IMR-90 (cell line): ENCODE measurements at regions not wholly inside any gene's neighbourhood (a gene's known extent, or its start where the extent isn't known, plus 50 kb on each side); places are given as distances from the start of the nearest gene placed in this dataset.

Experiments
- ATAC-seq: fragments of 200-7000 bp; cut with Tn5 transposase; 2 replicates; pipeline ENCODE4 v1.9.1; 2020; ENCODE audit warnings: low read depth, mild to moderate bottlenecking, moderate library complexity
- BruUV-seq: library from RNA; stranded (reverse); fragments of 400-500 nt; replicated peaks from 2 replicates; lab custom pipeline; 2021; lab: Mats Ljungman, UMichigan
- CTCF ChIA-PET: fragments of 300-600 bp; formaldehyde crosslinking; extraction: SDS; loops from one replicate; lab custom pipeline; 2021; ENCODE audit warnings: antibody characterized with exemption; lab: Yijun Ruan, JAX
- POLR2A ChIA-PET: fragments of 300-600 bp; sonication (Branson Sonifier 250); formaldehyde crosslinking; loops from one replicate; lab custom pipeline; 2022; ENCODE audit warnings: antibody characterized with exemption; ENCODE audit not compliant: unreplicated experiment; lab: Charles Lee
- DNase-seq: peaks from one replicate; pipeline ENCODE4 v3.0.0; 2013
- H2AFZ ChIP-seq: replicated peaks from 2 replicates; pipeline ENCODE3; 2013; ENCODE audit warnings: low read length, mild to moderate bottlenecking; ENCODE audit not compliant: poor library complexity
- H2AK5ac ChIP-seq: 2 replicates; pipeline ENCODE4 v1.6.1; 2013; ENCODE audit warnings: low read depth, low read length, inconsistent platforms
- H2AK9ac ChIP-seq: replicated peaks from 2 replicates; pipeline ENCODE3; 2013; ENCODE audit warnings: mild to moderate bottlenecking, low read depth, low read length, moderate library complexity; ENCODE audit not compliant: poor library complexity
- H2BK120ac ChIP-seq: 2 replicates; pipeline ENCODE4 v1.6.1; 2013; ENCODE audit warnings: low read depth, low read length, inconsistent platforms
- H2BK15ac ChIP-seq: 3 replicates; pipeline ENCODE4 v1.6.1; 2013; ENCODE audit warnings: low read depth, low read length, inconsistent platforms
- H2BK20ac ChIP-seq: 2 replicates; pipeline ENCODE4 v1.6.1; 2013; ENCODE audit warnings: low read depth, mild to moderate bottlenecking, inconsistent platforms, low read length, moderate library complexity
- H2BK5ac ChIP-seq: 2 replicates; pipeline ENCODE4 v1.6.1; 2013; ENCODE audit warnings: mild to moderate bottlenecking, low read depth, low read length, inconsistent platforms; ENCODE audit not compliant: poor library complexity, severe bottlenecking
- H3K14ac ChIP-seq: replicated peaks from 2 replicates; pipeline ENCODE4 v1.6.1; 2013; ENCODE audit warnings: low read depth, low read length, inconsistent platforms
- H3K18ac ChIP-seq: 2 replicates; pipeline ENCODE4 v1.6.1; 2013; ENCODE audit warnings: low read depth, low read length, control low read depth
- H3K23ac ChIP-seq: 2 replicates; pipeline ENCODE4 v1.6.1; 2013; ENCODE audit warnings: low read depth, low read length, inconsistent platforms
- H3K27ac ChIP-seq: 2 replicates; pipeline ENCODE4 v1.5.1; 2013; ENCODE audit warnings: mild to moderate bottlenecking, control low read depth, low read length; ENCODE audit not compliant: insufficient read depth
- H3K27me3 ChIP-seq: 2 replicates; pipeline ENCODE4 v1.6.1; 2013; ENCODE audit warnings: low read length; ENCODE audit not compliant: control insufficient read depth, insufficient read depth
- H3K36me3 ChIP-seq: 2 replicates; pipeline ENCODE4 v1.6.1; 2013; ENCODE audit warnings: low read length, mixed read lengths; ENCODE audit not compliant: control insufficient read depth, insufficient read depth
- H3K4ac ChIP-seq: 2 replicates; pipeline ENCODE4 v1.6.1; 2013; ENCODE audit warnings: low read depth, low read length, inconsistent platforms
- H3K4me1 ChIP-seq: 2 replicates; pipeline ENCODE4 v1.6.1; 2013; ENCODE audit warnings: low read length, mixed read lengths; ENCODE audit not compliant: control insufficient read depth, insufficient read depth
- H3K4me2 ChIP-seq: 2 replicates; pipeline ENCODE4 v1.6.1; 2013; ENCODE audit warnings: low read depth, mild to moderate bottlenecking, control low read depth, low read length, moderate library complexity
- H3K4me3 ChIP-seq: 2 replicates; pipeline ENCODE4 v1.5.1; 2013; ENCODE audit warnings: low read depth, mild to moderate bottlenecking, control low read depth, low read length, moderate library complexity; ENCODE audit not compliant: insufficient read depth
- H3K56ac ChIP-seq: 2 replicates; pipeline ENCODE4 v1.6.1; 2013; ENCODE audit warnings: low read length, inconsistent platforms; ENCODE audit not compliant: insufficient read depth; ENCODE audit errors: extremely low read depth
- H3K79me1 ChIP-seq, 2 experiments: 2 replicates each; pipeline ENCODE4 v1.6.1; 2013; ENCODE audit warnings: low read length in 2 of 2, inconsistent platforms in 1 of 2, low read depth in 1 of 2
- H3K9ac ChIP-seq: 2 replicates; pipeline ENCODE4 v1.6.1; 2013; ENCODE audit warnings: low read depth, low read length, control low read depth
- H3K9me1 ChIP-seq: 2 replicates; pipeline ENCODE4 v1.6.1; 2013; ENCODE audit warnings: low read length, inconsistent platforms; ENCODE audit not compliant: insufficient read depth
- H3K9me3 ChIP-seq: 2 replicates; pipeline ENCODE4 v1.6.1; 2013; ENCODE audit warnings: low read length; ENCODE audit not compliant: control insufficient read depth, insufficient read depth
- H4K20me1 ChIP-seq: 2 replicates; pipeline ENCODE4 v1.6.1; 2013; ENCODE audit warnings: low read length, inconsistent platforms; ENCODE audit not compliant: insufficient read depth
- H4K5ac ChIP-seq: 2 replicates; pipeline ENCODE4 v1.6.1; 2013; ENCODE audit warnings: mild to moderate bottlenecking, low read depth, low read length, control low read depth
- H4K8ac ChIP-seq, 2 experiments: 2 replicates each; pipeline ENCODE4 v1.6.1; 2013; ENCODE audit warnings: low read depth in 2 of 2, low read length in 2 of 2, control low read depth in 1 of 2, inconsistent platforms in 1 of 2
- H4K91ac ChIP-seq: 2 replicates; pipeline ENCODE4 v1.6.1; 2013; ENCODE audit warnings: low read depth, low read length, inconsistent platforms; ENCODE audit not compliant: insufficient read depth
- BHLHE40 ChIP-seq: fragments of 150-350 bp; IDR thresholded peaks from 2 replicates; pipeline ENCODE4 v1.6.1; 2016; ENCODE audit warnings: mild to moderate bottlenecking, low read depth, low read length
- CEBPB ChIP-seq: IDR thresholded peaks from 2 replicates; pipeline ENCODE4 v1.6.1; 2012; ENCODE audit warnings: low read depth, low read length, improper control_type of control experiment
- CTCF ChIP-seq: conservative IDR thresholded peaks from 2 replicates; pipeline ENCODE4 v1.5.1; 2012; ENCODE audit warnings: mild to moderate bottlenecking, low read depth, low read length, improper control_type of control experiment
- ELK1 ChIP-seq: fragments of 150-350 bp; IDR thresholded peaks from 2 replicates; pipeline ENCODE4 v1.6.1; 2016; ENCODE audit warnings: low read depth, mild to moderate bottlenecking, low read length, moderate library complexity, borderline replicate concordance
- MAFK ChIP-seq: IDR thresholded peaks from 2 replicates; pipeline ENCODE4 v1.6.1; 2012; ENCODE audit warnings: low read depth, low read length, improper control_type of control experiment
- MAZ ChIP-seq: IDR thresholded peaks from 2 replicates; pipeline ENCODE4 v1.6.1; 2012; ENCODE audit warnings: low read depth, mild to moderate bottlenecking, low read length, improper control_type of control experiment, moderate library complexity, borderline replicate concordance
- MXI1 ChIP-seq: IDR thresholded peaks from 2 replicates; pipeline ENCODE4 v1.6.1; 2012; ENCODE audit warnings: low read depth, mild to moderate bottlenecking, low read length, moderate library complexity, borderline replicate concordance
- RAD21 ChIP-seq: IDR thresholded peaks from 2 replicates; pipeline ENCODE4 v1.6.1; 2012; ENCODE audit warnings: low read length, improper control_type of control experiment
- SMC3 ChIP-seq: fragments of 150-350 bp; IDR thresholded peaks from 2 replicates; pipeline ENCODE4 v1.6.1; 2016; ENCODE audit warnings: low read depth, mild to moderate bottlenecking, antibody characterized with exemption, low read length, moderate library complexity
- WGBS, 2 experiments: methylation state at CpG; one replicate each; pipeline versions ENCODE4 v1.1.5 to v1.1.7; 2013; ENCODE audit warnings: missing lambda C conversion rate in 2 of 2; ENCODE audit not compliant: insufficient read length in 1 of 2; ENCODE audit errors: extremely low coverage in 2 of 2; 5-methylcytosine and 5-hydroxymethylcytosine counted together
- dilution Hi-C: fragments of 300-500 bp; cut with HindIII; formaldehyde crosslinking; loops from one replicate; pipeline ENCODE4 v1.14.3; 2018; ENCODE audit warnings: low sequenced_read_pairs; ENCODE audit not compliant: unreplicated experiment
- in situ Hi-C: fragments of 300-500 bp; cut with MboI; formaldehyde crosslinking; loops from 3 replicates; pipeline ENCODE4 v1.14.3; 2019; ENCODE audit warnings: low sequenced_read_pairs, inconsistent platforms, mixed read lengths
- intact Hi-C: fragments of 100-400 bp; cut with micrococcal nuclease; formaldehyde crosslinking; loops from 2 replicates; pipeline ENCODE4 v1.10.0; 2022

- no peak overlapping the region for H2AK9ac ChIP-seq
- in situ Hi-C loops: no loop called here
- no peak overlapping the region for H3K23ac ChIP-seq
- ChIA-PET POLR2A (no interaction called here), CTCF (no interaction called here)
- H3K27me3 ChIP-seq: no peaks in the 10 kb centered on the region
- TF ChIP-seq MAZ (no peak), CTCF (no peak), SMC3 (no peak), BHLHE40 (no peak), MXI1 (no peak), MAFK (no peak), RAD21 (no peak), CEBPB (no peak), ELK1 (no peak)
- DNase-seq (no peak), ATAC-seq (no peak)
- no peak overlapping the region for H3K4me3 ChIP-seq
- intact Hi-C loops: no loop called here
- H2AFZ ChIP-seq: no peak overlapping the region
- H3K56ac ChIP-seq: no peak overlapping the region
- no peak overlapping the region for H3K4me2 ChIP-seq
- no peaks in the 10 kb centered on the region for H3K9me1 ChIP-seq
- no peaks in the 10 kb centered on the region for H3K79me1 ChIP-seq
- H3K36me3 ChIP-seq: no peaks in the 10 kb centered on the region
- H2BK15ac ChIP-seq: no peak overlapping the region; the same call in 2 of the 3 replicates
- no peak overlapping the region; the same call in 1 of the 2 replicates for H4K5ac ChIP-seq
- no peak overlapping the region for H2BK20ac ChIP-seq
- H3K9me3 ChIP-seq: no peaks in the 10 kb centered on the region
- no peak overlapping the region for H4K91ac ChIP-seq
- H3K14ac ChIP-seq: no peak overlapping the region
- no peak overlapping the region for H4K8ac ChIP-seq
- no peak overlapping the region for H3K4ac ChIP-seq
- no TSS peak for BruUV-seq
- no peak overlapping the region for H3K18ac ChIP-seq
- H3K4me1 ChIP-seq: peaks cover 7% of the 10 kb centered on the region
- dilution Hi-C loops: no loop called here
- no peak overlapping the region for H2AK5ac ChIP-seq
- no peak overlapping the region for H2BK120ac ChIP-seq
- H4K20me1 ChIP-seq: no peaks in the 10 kb centered on the region
- no peak overlapping the region for H3K27ac ChIP-seq
- no peak overlapping the region for H2BK5ac ChIP-seq
- WGBS, 2 experiments: no CpG with 5 or more reads among the region's 1 CpG
- H3K9ac ChIP-seq: no peak overlapping the region
Observed at GRCh38 chr2:12066986-12067385, 320.6 kb downstream of the LPIN1 start.
